Upper lobe of left lung (tissue), 4 donors: ENCODE measurements at regions not wholly inside any gene's neighbourhood (a gene's known extent, or its start where the extent isn't known, plus 50 kb on each side); places are given as distances from the start of the nearest gene placed in this dataset.

ENCODE experiments used
- CTCF ChIP-seq, 6 experiments: fragments of 450-650 bp in 4 of 6; fragments of 200-600 bp in 2 of 6; sonication (generic) in 2 of 6; IDR thresholded peaks; one replicate each; pipeline ENCODE4 v1.5.1; 2016 to 2019; ENCODE audit warnings: antibody characterized with exemption in 6 of 6
- EP300 ChIP-seq, 4 donors: sonication (generic); formaldehyde crosslinking; IDR thresholded peaks; one replicate each; pipeline ENCODE4 v1.5.1; 2017; ENCODE audit warnings: antibody characterized with exemption in 4 of 4, control low read depth in 2 of 4
- POLR2A ChIP-seq, 4 donors: fragments of 450-650 bp; IDR thresholded peaks; one replicate each; pipeline ENCODE4 v1.5.1; 2016 to 2017; ENCODE audit warnings: antibody characterized with exemption in 4 of 4, mild to moderate bottlenecking in 2 of 4

- TF ChIP-seq CTCF (IDR thresholded peaks at IDR 0.05) (no peak), POLR2A (IDR thresholded peaks at IDR 0.05) (no peak), EP300 (IDR thresholded peaks at IDR 0.05) (no peak)
Measured at GRCh38 chr11:8814923-8815240, 96.1 kb upstream of the AKIP1 start.
